GM23338 (cell line): ENCODE measurements at regions not wholly inside any gene's neighbourhood (a gene's known extent, or its start where the extent isn't known, plus 50 kb on each side); places are given as distances from the start of the nearest gene placed in this dataset.

Experiments used
- ATAC-seq: fragments of 200-7000 bp; cut with Tn5 transposase; 3 replicates; pipeline ENCODE4 v1.9.1; 2020
- DNase-seq: peaks from one replicate; pipeline ENCODE4 v3.0.0-alpha.2; 2015; ENCODE audit warnings: low spot score
- H2AFZ ChIP-seq: fragments of 200-600 bp; sonication (generic); 2 replicates; pipeline ENCODE4 v1.8.0; 2016; ENCODE audit warnings: antibody characterized with exemption, mild to moderate bottlenecking, moderate library complexity
- H3F3A ChIP-seq: fragments of 200-600 bp; sonication (generic); replicated peaks from 2 replicates; pipeline ENCODE4 v1.8.0; 2017; ENCODE audit warnings: antibody characterized with exemption, mixed run types, low read depth
- H3K27ac ChIP-seq: fragments of 200-600 bp; sonication (generic); 2 replicates; pipeline ENCODE4 v1.6.1; 2016; ENCODE audit warnings: low read depth
- H3K27me3 ChIP-seq: fragments of 200-600 bp; sonication (generic); 2 replicates; pipeline ENCODE4 v1.8.0; 2016; ENCODE audit warnings: mild to moderate bottlenecking, mixed run types, moderate library complexity; ENCODE audit not compliant: insufficient read depth
- H3K36me3 ChIP-seq: fragments of 200-600 bp; sonication (generic); 2 replicates; pipeline ENCODE4 v1.8.0; 2016; ENCODE audit warnings: mild to moderate bottlenecking; ENCODE audit not compliant: insufficient read depth
- H3K4me1 ChIP-seq: fragments of 200-600 bp; sonication (generic); 2 replicates; pipeline ENCODE4 v1.8.0; 2016; ENCODE audit warnings: mild to moderate bottlenecking, moderate library complexity; ENCODE audit not compliant: insufficient read depth
- H3K4me2 ChIP-seq: fragments of 200-600 bp; sonication (generic); 2 replicates; pipeline ENCODE4 v1.7.1; 2017; ENCODE audit warnings: mixed run types
- H3K4me3 ChIP-seq: fragments of 200-600 bp; sonication (generic); 2 replicates; pipeline ENCODE4 v1.6.1; 2016; ENCODE audit warnings: mixed run types
- H3K79me2 ChIP-seq: fragments of 200-600 bp; sonication (generic); replicated peaks from 2 replicates; pipeline ENCODE4 v1.8.0; 2017; ENCODE audit warnings: mild to moderate bottlenecking; ENCODE audit not compliant: insufficient read depth
- H3K9me2 ChIP-seq: fragments of 200-600 bp; sonication (generic); 2 replicates; pipeline ENCODE4 v1.8.0; 2017; ENCODE audit not compliant: insufficient read depth
- H4K20me1 ChIP-seq: fragments of 200-600 bp; sonication (generic); replicated peaks from 2 replicates; pipeline ENCODE4 v1.8.0; 2017; ENCODE audit warnings: mild to moderate bottlenecking; ENCODE audit not compliant: insufficient read depth
- H3K27ac Mint-ChIP-seq: 2 replicates; pipeline ENCODE4 v1.8.0; 2020; ENCODE audit warnings: inconsistent platforms, mild to moderate bottlenecking, moderate library complexity, mixed read lengths
- H3K27me3 Mint-ChIP-seq: 3 replicates; pipeline ENCODE4 v1.8.0; 2022; ENCODE audit warnings: low read depth, mild to moderate bottlenecking, moderate library complexity, mixed read lengths, inconsistent platforms; ENCODE audit not compliant: insufficient read depth, poor library complexity
- H3K36me3 Mint-ChIP-seq: 3 replicates; pipeline ENCODE4 v1.8.0; 2021; ENCODE audit warnings: low read depth, mild to moderate bottlenecking, inconsistent platforms, moderate library complexity, mixed read lengths
- H3K4me1 Mint-ChIP-seq: 3 replicates; pipeline ENCODE4 v1.8.0; 2020; ENCODE audit warnings: mild to moderate bottlenecking, inconsistent platforms, mixed read lengths
- H3K4me3 Mint-ChIP-seq: 3 replicates; pipeline ENCODE4 v1.8.0; 2021; ENCODE audit warnings: moderate library complexity, mild to moderate bottlenecking, inconsistent platforms, mixed read lengths
- H3K9me3 Mint-ChIP-seq: 3 replicates; pipeline ENCODE4 v1.8.0; 2020; ENCODE audit warnings: moderate library complexity, mild to moderate bottlenecking, inconsistent platforms, mixed read lengths
- CREB1 ChIP-seq: fragments of 250-450 bp; sonication (Bioruptor Pico); IDR thresholded peaks from 2 replicates; pipeline ENCODE4 v1.5.0; 2020; ENCODE audit warnings: low read depth, mild to moderate bottlenecking, moderate library complexity
- ETS1 ChIP-seq: IDR thresholded peaks from 2 replicates; pipeline ENCODE4 v1.6.1; 2016; ENCODE audit warnings: antibody characterized with exemption
- EZH2 ChIP-seq: fragments of 200-600 bp; sonication (generic); IDR thresholded peaks from one replicate; pipeline ENCODE4 v1.8.0; 2017; ENCODE audit warnings: antibody characterized with exemption, mild to moderate bottlenecking, low read depth; ENCODE audit not compliant: unreplicated experiment
- EZH2phosphoT487 ChIP-seq: fragments of 200-600 bp; sonication (generic); IDR thresholded peaks from one replicate; pipeline ENCODE4 v1.8.1; 2018; ENCODE audit warnings: antibody characterized with exemption; ENCODE audit not compliant: unreplicated experiment
- JUNB ChIP-seq: IDR thresholded peaks from one replicate; pipeline ENCODE4 v1.6.1; 2016; ENCODE audit warnings: antibody characterized with exemption; ENCODE audit not compliant: unreplicated experiment
- NANOG ChIP-seq: IDR thresholded peaks from 2 replicates; pipeline ENCODE4 v1.6.1; 2016; ENCODE audit warnings: antibody characterized with exemption, borderline replicate concordance
- POLR2AphosphoS5 ChIP-seq: IDR thresholded peaks from 2 replicates; pipeline ENCODE4 v1.6.1; 2016; ENCODE audit warnings: antibody characterized with exemption, low read depth
- REST ChIP-seq: IDR thresholded peaks from one replicate; pipeline ENCODE4 v1.6.1; 2018; ENCODE audit warnings: antibody characterized with exemption; ENCODE audit not compliant: unreplicated experiment
- STAT1 ChIP-seq: IDR thresholded peaks from one replicate; pipeline ENCODE4 v1.6.1; 2016; ENCODE audit warnings: antibody characterized with exemption; ENCODE audit not compliant: unreplicated experiment
- ZNF114 ChIP-seq: fragments of 250-450 bp; sonication (Bioruptor Pico); IDR thresholded peaks from 2 replicates; pipeline ENCODE4 v1.5.0; 2020; ENCODE audit warnings: mild to moderate bottlenecking, moderate library complexity
- ZNF331 ChIP-seq: fragments of 250-450 bp; sonication (Bioruptor Pico); IDR thresholded peaks from 2 replicates; pipeline ENCODE4 v1.5.0; 2020; ENCODE audit warnings: low read depth, mild to moderate bottlenecking, moderate library complexity
- TF ChIP-seq, protein P1 (sequence below), 2 experiments: fragments of 200-600 bp in 1 of 2; sonication (generic) in 1 of 2; conservative IDR thresholded peaks; 2 replicates each; pipeline versions ENCODE4 v1.5.1 to v1.6.1; 2016 to 2017; ENCODE audit warnings: antibody characterized with exemption in 2 of 2, low read depth in 2 of 2, mild to moderate bottlenecking in 2 of 2, moderate library complexity in 1 of 2
- TF ChIP-seq, protein P2 (sequence below): fragments of 250-450 bp; sonication (Bioruptor Pico); IDR thresholded peaks from 2 replicates; pipeline ENCODE4 v1.5.0; 2020; ENCODE audit warnings: mild to moderate bottlenecking, moderate library complexity

GRCh38 chr9:134515026-134515821 is 126.4 kb upstream of the COL5A1 start:
- H3K4me1 ChIP-seq: no peaks in the 10 kb centered on the region
- no peaks in the 10 kb centered on the region for H4K20me1 ChIP-seq
- H3K27ac ChIP-seq: no peak overlapping the region
- no peak overlapping the region for H3K4me3 ChIP-seq
- no peaks in the 10 kb centered on the region for H3K27me3 ChIP-seq
- ATAC-seq (no peak), DNase-seq (no peak)
- H3K4me2 ChIP-seq: no peak overlapping the region
- TF ChIP-seq ETS1 (no peak), EZH2 (no peak), POLR2AphosphoS5 (no peak), NANOG (no peak), ZNF114 (CRISPR knock-in tag) (no peak), CREB1 (CRISPR knock-in tag) (no peak), STAT1 (no peak), ZNF331 (CRISPR knock-in tag) (no peak), JUNB (no peak), REST (no peak), EZH2phosphoT487 (no peak)
- TF ChIP-seq, protein P1, sequence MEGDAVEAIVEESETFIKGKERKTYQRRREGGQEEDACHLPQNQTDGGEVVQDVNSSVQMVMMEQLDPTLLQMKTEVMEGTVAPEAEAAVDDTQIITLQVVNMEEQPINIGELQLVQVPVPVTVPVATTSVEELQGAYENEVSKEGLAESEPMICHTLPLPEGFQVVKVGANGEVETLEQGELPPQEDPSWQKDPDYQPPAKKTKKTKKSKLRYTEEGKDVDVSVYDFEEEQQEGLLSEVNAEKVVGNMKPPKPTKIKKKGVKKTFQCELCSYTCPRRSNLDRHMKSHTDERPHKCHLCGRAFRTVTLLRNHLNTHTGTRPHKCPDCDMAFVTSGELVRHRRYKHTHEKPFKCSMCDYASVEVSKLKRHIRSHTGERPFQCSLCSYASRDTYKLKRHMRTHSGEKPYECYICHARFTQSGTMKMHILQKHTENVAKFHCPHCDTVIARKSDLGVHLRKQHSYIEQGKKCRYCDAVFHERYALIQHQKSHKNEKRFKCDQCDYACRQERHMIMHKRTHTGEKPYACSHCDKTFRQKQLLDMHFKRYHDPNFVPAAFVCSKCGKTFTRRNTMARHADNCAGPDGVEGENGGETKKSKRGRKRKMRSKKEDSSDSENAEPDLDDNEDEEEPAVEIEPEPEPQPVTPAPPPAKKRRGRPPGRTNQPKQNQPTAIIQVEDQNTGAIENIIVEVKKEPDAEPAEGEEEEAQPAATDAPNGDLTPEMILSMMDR (conservative IDR thresholded peaks at IDR 0.05; ENCODE audit: low read depth in 2 of 2): no peak
- TF ChIP-seq, protein P2, sequence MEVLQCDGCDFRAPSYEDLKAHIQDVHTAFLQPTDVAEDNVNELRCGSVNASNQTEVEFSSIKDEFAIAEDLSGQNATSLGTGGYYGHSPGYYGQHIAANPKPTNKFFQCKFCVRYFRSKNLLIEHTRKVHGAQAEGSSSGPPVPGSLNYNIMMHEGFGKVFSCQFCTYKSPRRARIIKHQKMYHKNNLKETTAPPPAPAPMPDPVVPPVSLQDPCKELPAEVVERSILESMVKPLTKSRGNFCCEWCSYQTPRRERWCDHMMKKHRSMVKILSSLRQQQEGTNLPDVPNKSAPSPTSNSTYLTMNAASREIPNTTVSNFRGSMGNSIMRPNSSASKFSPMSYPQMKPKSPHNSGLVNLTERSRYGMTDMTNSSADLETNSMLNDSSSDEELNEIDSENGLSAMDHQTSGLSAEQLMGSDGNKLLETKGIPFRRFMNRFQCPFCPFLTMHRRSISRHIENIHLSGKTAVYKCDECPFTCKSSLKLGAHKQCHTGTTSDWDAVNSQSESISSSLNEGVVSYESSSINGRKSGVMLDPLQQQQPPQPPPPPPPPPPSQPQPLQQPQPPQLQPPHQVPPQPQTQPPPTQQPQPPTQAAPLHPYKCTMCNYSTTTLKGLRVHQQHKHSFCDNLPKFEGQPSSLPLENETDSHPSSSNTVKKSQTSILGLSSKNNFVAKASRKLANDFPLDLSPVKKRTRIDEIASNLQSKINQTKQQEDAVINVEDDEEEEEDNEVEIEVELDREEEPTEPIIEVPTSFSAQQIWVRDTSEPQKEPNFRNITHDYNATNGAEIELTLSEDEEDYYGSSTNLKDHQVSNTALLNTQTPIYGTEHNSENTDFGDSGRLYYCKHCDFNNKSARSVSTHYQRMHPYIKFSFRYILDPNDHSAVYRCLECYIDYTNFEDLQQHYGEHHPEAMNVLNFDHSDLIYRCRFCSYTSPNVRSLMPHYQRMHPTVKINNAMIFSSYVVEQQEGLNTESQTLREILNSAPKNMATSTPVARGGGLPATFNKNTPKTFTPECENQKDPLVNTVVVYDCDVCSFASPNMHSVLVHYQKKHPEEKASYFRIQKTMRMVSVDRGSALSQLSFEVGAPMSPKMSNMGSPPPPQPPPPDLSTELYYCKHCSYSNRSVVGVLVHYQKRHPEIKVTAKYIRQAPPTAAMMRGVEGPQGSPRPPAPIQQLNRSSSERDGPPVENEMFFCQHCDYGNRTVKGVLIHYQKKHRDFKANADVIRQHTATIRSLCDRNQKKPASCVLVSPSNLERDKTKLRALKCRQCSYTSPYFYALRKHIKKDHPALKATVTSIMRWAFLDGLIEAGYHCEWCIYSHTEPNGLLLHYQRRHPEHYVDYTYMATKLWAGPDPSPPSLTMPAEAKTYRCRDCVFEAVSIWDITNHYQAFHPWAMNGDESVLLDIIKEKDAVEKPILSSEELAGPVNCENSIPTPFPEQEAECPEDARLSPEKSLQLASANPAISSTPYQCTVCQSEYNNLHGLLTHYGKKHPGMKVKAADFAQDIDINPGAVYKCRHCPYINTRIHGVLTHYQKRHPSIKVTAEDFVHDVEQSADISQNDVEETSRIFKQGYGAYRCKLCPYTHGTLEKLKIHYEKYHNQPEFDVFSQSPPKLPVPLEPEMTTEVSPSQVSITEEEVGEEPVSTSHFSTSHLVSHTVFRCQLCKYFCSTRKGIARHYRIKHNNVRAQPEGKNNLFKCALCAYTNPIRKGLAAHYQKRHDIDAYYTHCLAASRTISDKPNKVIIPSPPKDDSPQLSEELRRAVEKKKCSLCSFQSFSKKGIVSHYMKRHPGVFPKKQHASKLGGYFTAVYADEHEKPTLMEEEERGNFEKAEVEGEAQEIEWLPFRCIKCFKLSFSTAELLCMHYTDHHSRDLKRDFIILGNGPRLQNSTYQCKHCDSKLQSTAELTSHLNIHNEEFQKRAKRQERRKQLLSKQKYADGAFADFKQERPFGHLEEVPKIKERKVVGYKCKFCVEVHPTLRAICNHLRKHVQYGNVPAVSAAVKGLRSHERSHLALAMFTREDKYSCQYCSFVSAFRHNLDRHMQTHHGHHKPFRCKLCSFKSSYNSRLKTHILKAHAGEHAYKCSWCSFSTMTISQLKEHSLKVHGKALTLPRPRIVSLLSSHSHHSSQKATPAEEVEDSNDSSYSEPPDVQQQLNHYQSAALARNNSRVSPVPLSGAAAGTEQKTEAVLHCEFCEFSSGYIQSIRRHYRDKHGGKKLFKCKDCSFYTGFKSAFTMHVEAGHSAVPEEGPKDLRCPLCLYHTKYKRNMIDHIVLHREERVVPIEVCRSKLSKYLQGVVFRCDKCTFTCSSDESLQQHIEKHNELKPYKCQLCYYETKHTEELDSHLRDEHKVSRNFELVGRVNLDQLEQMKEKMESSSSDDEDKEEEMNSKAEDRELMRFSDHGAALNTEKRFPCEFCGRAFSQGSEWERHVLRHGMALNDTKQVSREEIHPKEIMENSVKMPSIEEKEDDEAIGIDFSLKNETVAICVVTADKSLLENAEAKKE: no peak
- no peaks in the 10 kb centered on the region for H3K9me2 ChIP-seq
- no peaks in the 10 kb centered on the region for H3K36me3 ChIP-seq
- Mint-ChIP-seq H3K27ac (no peak overlapping the region), H3K27me3 (peaks cover 2% of the 10 kb centered on the region), H3K9me3 (peaks cover 14% of the 10 kb centered on the region), H3K4me1 (no peaks in the 10 kb centered on the region), H3K36me3 (no peaks in the 10 kb centered on the region), H3K4me3 (no peak overlapping the region)
- no peaks in the 10 kb centered on the region for H3K79me2 ChIP-seq
- no peaks in the 10 kb centered on the region for H3F3A ChIP-seq
- no peak overlapping the region for H2AFZ ChIP-seq
